ENCODE measurements at regions not wholly inside any gene's neighbourhood (a gene's known extent, or its start where the extent isn't known, plus 50 kb on each side); places are given as distances from the start of the nearest gene placed in this dataset.

- TF ChIP-seq CTCF (IDR thresholded peaks at IDR 0.05 in 4 of 5, conservative IDR thresholded peaks at IDR 0.05 in 1 of 5) (no peak), POLR2A (IDR thresholded peaks at IDR 0.05) (no peak)
Measured at GRCh38 chr2:805664-806063, 128.5 kb upstream of the TMEM18 start.

All from gastrocnemius medialis (tissue), 4 donors.